NCI-H1417 (cell line): ENCODE measurements at regions not wholly inside any gene's neighbourhood (a gene's known extent, or its start where the extent isn't known, plus 50 kb on each side); places are given as distances from the start of the nearest gene placed in this dataset.

Experiments
- DNase-seq, 3 experiments: peaks; one replicate each; lab custom pipeline; 2025; lab: John Stamatoyannopoulos, UW

DNA sequence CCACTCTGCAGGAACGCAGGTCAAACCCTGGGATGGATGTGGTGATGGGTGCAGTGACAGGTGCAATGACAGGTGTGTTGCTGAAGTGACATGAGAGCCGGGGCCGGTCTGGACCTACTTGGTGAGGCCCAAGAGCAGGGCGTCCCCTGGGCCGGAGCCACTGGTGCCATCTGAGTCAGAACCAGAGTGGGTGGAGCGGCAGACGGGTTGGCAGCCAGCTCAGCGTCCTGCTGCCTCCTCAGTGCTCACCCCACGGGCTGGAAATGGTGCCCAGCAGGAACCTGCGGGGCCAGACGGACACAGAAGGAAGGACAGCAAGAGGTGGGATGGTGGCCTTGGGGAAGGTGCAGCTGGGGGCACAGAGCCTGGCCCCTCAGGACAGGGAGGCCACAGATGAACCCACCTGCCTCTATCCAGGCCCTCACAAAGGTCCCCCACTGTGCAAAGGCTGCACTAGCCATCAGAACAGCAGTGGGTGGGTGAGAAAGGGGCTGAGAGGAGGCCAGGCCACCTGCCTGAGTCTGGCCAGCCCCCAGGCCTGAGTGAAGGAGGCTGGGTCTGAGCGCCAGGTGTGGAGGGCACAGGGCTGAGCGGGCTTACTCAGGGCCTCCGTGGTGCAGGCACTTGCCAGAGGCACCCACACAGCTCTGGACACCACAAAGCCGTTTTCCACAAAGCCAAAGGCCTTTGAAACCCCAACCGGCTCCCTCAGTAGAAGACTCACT lies 129.0 kb upstream of the PPP2R2D start:
- no peak for DNase-seq

DNA sequence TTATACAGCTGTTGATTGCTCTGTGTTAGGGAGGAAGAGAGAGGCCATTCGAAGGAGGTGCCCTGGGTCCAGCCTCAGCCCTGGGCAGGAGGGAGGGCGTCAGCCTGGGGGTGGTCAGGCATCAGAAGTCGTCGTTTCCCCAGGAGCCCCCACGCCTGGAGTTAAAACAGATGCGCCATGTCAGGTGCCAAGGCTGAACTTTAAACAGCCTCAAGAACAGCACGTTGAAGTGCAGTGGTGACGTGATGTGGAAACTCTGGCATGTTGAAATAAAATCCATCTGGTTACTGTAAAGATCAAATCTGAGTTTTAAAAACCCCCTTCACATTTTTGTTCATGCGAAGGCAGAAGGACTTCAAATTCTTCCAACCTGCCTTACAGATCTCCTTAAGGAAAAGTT lies 128.4 kb upstream of the PPP2R2D start:
- no peak for DNase-seq

DNA sequence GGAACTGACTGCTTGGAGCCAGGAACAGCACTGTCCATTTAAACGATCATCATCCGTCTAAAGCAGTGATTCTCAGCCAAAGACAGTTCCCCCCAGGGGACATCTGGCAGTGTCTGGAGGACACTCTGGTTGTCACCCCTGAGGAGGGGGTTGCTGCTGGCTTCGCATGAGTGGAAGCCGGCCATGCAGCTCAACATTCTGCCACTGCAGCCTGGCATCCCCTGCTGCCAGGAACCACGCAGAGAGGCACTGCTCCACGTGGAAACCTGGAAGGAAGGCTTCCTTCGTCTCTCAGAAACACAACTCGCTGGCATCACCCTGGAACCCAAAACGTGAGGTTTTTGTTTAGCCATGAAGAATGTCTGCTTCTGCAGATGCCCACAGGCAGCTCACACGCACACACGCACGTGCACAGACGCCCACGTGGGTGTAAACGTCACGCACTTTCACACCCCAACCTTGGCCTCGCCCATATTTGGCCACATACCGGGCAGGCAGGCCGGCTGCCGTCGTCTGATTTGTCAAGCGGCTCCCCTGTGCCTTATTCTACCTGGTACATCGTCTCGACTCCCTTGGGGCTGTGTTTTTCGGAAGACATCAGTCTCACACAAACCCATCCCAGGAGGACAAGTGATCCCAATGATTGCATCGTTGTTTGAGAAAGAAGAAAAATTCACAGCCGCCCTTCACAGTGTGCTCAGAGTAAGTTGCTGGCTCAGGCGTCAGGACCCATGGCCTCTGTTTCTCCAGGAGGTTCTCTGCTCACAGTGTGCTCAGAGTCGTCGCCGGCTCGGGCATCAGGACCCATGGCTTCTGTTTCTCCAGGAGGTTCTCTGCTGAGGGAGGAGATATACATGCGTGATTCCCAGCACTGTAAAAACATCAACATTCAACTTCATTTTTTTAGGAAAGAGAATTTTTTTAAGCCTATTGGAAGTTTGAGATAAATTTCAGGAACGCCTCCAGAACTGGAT lies 127.2 kb upstream of the PPP2R2D start:
- no peak for DNase-seq

DNA sequence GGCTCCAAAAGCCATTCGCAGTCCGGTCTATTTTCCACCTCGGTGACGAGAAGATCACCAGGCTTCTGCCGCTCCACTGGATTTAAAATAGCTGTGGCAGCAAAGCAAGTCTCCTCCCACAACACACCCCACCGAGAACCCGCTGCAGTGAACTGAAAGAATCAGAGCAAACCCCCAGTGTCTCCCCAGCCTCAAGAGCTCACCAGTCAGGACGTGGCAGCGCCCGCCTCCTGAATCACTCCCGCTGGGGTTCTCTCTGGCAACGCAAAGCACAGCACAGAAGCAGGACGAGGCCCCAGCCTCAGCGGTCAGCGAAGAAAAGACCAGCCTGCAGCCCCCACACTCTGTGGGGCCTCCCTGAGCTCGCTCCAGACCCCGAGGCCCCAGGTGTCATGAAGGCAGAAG lies 126.1 kb upstream of the PPP2R2D start:
- no peak for DNase-seq

DNA sequence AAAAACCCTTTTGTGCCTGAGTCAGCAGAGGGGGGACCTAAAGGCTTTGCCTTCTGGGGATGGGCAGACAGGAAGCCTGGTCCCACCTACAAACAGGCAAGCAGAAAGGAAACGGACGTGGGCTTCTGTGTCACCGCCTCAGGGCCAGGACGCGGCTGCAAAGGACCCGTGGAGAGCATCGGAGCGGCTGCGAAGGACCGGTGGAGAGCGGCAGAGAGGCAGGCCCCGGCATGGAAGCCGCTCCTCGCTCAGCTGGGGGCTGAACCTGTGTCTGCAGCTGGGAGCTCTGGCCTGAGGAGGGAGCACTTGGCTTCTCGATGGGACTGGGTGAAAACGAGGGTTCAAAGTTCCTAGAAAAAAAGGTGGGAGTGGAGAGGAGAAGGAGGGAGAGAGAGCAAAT lies 125.4 kb upstream of the PPP2R2D start:
- DNase-seq, result no peak

DNA sequence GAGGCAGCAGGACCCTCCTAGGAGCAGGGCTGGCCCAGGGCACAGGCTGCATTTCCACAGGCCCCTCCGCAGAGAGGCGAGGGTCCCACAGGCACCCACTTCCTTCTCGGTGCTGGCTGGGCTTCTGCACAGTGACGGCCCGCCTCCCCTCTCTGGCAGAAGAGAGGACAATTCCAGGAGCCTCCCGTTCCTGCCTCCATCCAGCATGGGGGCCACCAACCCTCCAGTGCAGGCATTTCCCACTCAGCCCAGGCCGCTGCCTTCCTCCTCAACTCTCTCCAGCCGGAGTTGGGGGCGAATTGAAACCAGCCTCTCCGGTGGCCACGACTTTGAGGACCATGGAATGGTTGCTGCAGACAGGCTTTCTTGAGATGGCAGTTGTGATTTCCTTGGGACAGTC lies 125.0 kb upstream of the PPP2R2D start:
- DNase-seq, result no peak

DNA sequence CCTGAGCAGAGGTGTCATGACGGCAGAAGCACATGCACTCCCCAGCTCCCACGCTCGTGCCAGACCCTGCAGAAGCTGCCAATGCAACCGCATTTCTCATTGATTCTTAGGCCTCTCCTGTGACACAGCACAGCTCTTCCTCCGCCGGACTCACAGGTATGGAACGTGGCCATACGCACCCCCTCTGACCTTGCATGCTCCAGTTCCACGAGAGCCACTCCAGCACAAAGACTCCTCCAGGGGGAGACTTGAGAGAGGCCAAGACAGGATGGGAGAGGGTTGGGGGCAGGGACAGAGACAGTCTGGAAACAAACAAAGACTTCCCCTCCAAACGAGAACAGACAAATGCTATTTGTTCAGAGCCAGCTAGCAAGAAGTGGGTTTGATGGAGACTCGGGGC lies 124.3 kb upstream of the PPP2R2D start:
- no peak for DNase-seq

DNA sequence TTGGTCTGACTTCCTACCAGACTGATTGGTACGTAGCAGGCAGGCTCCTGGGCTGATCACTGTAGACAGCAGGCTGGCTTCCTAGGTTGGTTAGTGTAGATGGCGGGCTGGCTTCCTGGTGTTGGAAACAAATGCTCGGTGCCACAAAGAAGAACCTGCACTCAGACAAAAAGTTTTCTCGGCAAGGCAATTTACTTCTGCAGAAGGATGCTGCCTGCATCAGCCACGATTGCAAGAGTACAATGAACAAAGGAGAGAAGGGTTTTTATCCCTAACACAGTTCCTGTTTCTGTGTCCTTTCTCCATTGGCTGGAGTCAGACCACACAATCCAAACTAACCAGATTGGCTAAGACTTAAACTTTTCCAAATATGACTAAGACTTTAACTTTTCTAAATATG lies 123.6 kb upstream of the PPP2R2D start:
- DNase-seq, result no peak

DNA sequence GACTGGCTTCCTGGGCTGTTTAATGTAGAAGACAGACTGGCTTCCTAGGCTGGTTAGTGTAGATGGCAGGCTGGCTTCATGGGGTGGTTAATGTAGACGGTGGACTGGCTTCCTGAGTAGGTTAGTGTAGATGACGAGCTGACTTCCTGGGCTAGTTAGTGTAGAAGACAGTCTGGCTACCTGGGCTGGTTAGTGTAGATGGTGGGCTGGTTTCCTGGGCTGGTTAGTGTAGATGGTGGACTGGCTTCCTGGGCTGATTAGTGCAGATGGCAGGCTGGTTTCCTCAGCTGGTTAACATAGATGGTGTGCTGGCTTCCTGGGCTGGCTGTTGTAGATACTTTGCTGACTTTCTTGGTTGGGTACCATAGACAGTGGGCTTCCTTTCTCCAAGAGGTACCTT lies 122.9 kb upstream of the PPP2R2D start:
- DNase-seq, result no peak

DNA sequence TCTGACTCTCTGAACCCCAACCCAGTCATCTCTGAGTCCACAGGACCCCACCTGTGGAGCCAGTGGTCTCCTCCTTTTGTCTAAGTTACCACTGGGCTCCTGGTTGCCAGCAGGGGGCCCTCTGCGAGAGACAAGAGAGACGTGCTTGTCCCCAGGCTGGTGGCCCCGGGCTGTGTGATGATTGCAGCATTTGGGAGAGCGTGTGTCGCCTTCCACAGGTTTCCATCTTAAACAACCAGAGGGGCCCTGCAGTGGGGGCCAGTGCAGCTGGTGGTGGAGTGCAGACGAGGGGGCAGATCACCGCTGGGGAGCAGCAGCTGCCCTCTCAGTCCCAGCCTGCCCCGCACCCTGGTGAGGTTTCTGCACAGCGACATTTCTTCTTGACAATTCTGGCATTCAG lies 122.4 kb upstream of the PPP2R2D start:
- DNase-seq, result no peak

DNA sequence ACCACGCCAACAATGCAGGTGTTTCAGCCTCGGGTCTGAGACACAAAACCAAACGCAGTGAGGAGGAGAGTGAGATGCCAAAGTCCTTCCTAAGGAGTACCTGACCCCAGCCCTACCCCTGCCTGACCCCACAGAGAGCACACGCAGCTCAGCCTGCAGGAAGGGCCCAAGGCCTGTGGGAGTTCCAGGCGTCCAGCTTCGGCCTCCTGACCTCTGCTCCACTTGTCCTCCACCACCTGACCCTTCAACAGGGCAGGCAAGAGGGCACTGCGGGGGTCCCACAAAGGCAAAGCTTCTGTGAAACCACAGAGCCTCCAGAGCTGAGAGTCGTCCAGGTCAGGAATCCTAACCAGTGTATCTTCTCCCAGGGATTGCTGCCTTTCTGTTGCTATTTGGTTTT lies 122.0 kb upstream of the PPP2R2D start:
- DNase-seq, result no peak

DNA sequence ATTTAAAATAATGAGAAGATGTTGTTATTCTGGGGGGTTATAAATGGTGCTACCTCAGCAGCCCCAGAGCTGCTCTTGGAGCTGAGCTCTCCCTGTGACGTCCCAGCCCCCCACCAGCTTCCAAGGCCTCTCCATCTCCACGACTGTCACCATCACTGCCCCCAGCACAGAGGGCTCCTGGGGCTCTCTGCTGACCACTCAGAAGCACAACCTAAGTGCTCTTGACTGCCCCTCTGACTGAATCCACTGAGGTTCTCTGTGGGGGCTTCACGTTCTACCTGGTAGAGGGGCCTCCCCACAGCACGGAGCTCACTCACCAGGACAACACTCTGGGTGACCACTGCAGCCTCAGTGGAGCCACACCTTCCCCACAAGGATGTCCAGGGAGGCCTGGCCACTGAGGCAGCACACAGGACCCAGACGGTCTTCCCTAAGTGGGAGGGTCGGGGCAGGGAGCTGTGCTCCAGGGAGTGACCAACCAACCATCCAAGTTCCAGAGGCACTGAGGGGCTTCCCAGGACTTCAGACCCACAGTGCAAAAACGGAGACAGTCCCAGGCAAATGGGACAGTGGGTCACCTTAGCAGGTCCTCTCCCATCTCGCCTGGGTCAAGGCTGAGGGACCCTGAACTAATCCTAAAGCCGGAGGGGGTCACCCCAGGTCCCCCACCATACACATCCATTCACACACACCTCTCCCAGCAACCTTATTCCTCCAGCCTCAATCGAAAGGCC lies 121.0 kb upstream of the PPP2R2D start:
- no peak for DNase-seq

DNA sequence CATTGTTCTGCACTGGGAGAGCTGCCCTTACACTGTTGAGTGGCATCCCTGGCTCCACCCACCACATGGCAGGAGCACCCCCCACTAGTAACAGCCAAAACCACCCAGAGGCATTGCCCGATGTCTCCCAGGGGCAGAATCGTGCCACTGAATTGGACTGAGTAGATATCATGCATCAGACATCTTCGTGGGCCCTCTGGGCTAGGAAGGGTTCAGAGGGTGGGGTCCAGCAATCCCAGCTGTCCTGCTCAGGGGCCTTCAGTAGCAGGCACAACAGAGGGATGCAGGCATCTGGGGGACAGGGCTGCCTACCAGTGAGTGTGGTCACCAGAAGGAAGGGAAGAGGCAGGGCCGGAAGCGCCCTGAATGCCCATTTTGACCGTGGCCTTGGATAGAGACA lies 119.7 kb upstream of the PPP2R2D start:
- DNase-seq, result no peak

DNA sequence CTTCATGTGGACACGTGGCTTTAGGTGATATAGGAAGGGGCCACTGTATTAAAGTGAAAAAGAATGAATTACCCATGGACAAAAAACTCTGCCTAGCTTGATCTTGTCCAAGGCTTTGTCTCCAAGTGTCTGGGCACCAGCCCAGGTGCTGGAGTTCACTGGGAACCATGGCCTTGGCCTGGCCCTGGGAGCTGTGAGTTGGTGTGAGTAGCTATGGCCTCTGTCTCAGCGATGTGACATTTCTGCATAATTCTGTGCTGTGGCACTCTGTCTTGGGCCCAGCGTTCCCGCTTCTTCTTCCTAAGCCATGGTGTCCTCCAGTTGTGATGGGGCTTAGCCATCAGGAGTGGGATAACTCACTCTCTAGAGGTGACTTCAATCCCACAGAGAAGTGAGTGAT lies 119.0 kb upstream of the PPP2R2D start:
- no peak for DNase-seq

DNA sequence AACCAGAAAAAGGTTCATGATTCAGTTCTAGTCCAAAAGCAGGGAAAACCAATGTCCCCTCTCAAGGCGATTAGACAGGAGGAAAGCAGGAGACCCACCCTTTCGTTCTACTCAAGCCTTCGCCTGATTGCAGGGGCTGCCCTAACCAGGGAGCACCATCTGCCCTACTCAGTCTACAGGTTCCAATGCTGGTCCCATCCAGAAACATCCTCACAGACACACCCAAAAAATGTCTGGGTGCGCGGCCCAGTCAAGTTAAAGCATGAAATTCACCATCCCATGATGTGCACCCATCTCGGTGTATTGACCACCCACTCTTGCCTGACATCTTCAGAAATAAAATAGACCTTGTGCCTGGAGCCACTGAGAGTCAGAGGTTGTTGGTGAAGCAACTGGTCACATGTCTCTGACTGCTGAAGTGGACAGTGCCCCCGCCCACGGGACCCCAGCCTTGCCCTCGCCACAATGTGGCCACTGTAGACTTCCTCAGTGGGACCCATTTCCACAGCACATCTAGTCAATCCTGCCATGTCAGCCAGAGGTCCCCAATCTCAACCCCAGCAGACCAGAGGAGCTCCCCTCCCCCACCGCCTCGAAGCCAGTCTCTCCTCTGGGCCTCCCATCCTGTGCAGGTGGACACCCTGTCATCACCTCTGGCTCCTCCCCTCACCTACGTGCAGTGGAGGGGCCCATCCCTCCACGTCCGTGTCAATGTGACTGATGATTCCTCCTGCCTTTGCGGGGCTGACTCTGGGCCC lies 116.3 kb upstream of the PPP2R2D start:
- no peak for DNase-seq

DNA sequence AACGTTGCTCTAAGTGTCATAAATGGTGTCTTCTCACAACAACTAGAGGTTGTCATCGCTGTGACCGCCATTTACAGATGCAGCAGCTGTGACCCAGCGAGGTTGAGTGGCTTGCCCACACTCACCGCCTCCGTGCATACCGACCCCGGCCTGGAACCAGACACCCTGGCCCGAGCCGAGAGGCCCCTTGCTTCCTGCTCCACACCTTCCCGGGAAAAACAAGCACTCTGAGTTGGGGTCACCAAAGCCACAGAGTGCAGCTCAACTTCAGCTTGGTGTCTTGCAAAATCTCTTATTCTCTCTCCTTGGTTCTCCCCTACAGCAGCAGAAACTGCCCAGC lies 115.7 kb upstream of the PPP2R2D start:
- DNase-seq, result no peak

DNA sequence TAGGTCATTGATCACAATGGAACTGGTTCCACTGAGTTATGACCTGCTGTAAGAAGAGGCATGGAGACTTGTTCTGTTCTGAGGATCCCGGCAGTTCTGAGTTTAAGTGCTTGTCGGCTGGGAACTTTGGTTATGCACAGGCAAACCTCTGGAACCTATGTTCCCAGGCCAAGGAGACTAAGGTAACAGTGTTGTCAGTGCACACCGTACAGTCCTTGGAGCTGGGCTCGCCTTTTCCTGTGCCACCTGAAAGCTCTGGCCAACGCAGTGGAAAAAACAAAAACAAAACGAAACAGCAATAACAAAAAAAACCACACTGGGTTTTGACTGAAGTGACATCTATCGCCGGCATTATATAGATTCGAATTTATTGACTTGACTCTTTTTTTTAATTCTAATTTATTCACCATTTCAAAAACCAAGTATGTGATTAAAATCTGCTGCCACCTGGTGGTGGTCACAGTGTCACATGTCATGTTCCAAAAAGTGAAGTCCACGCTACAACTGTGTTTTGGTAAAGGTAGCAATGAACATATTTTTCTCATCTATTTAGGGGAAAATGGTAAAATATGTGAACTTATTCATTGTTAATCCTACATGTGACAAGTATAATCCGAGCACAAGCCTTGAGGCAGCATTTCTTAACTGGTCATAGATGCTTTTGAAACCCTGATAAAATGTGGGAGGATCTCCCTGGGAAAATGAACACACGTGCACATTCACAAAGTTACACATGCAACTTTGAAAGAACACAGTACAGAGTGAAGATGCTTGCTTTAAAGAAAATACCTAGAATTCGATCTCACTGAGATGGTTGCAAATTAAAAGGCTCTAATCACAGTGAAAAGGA lies 113.8 kb upstream of the PPP2R2D start:
- DNase-seq, result peak in 2 of 3 experiments; percentile 43 to 55

DNA sequence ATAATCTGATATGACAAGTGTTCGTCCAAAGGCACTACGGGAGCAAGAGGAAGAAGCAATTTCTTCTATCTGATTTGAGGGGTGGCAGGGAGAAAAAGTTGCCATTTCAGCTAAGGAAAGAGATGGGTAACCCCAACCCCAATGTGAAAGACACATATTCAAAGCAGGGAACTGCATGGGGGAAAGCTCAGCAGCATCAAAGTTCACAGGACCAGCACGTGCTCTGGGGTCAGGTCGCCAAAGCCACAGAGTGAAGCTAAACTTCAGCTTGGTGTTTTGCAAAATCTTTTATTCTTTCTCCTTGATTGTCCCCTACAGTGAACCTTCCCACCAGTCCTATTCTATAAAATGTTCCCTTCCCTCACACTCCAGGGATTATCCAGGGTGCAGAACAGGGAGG lies 112.8 kb upstream of the PPP2R2D start:
- DNase-seq, result no peak

DNA sequence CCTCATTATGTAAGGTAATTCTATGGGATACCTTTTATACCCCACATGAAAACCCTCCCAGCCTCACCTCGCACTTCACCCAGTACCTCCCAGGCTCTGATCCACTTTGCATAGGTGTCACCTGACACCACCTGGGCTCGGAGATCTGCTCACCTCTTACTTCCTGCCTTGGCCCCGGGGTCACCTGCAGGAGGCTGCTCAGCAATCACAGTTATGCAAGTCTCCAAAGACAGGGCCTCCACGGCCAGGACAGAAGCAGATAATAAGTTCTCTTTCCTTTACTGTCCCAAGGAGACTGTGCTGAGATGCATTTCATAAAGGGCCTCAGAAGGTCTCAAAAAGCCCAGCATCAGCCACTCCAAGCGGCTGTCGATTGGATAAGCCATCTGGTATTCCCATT lies 112.4 kb upstream of the PPP2R2D start:
- peak in 1 of 3 experiments; percentile 1 for DNase-seq

DNA sequence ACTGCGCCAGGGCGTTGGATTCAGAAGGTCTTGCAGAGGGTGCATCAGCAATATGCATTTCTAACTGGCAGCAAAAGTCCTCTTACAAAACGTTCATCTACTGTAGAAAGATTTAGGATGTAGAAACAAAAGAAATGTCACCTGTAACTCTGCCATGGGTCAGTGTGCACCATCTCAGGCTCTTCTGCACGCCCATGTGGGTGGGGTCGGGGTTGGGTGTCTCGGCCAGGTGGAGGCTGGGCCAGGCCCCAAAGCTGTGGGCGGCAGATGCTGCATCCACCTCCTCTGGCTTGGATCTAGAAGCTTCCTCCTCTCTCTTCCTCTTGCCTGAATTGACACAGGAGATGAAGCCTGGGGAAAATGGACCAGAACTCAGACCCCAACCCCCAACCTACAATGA lies 111.3 kb upstream of the PPP2R2D start:
- DNase-seq, result no peak

DNA sequence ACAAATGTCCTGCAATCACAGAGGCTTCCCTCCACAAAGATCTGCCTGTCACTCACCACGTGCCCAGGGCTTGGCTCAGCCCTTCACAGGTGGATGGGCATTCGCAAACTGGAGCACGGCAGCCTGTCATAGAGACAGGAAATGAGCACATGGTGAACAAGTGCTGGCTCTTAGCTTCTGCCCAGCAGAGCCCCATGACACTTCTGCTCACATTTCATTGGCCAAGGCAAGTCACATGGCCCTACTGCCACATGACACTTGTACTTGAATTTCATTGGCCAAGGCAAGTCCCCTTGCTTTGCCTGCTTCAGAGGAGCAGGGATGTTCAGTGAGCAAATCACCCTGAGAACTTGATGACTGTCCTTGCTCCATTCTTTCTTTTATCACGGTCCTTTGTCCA lies 110.8 kb upstream of the PPP2R2D start:
- peak in 1 of 3 experiments; percentile 2 for DNase-seq
